ENCODE measurements at regions not wholly inside any gene's neighbourhood (a gene's known extent, or its start where the extent isn't known, plus 50 kb on each side); places are given as distances from the start of the nearest gene placed in this dataset.

DNA sequence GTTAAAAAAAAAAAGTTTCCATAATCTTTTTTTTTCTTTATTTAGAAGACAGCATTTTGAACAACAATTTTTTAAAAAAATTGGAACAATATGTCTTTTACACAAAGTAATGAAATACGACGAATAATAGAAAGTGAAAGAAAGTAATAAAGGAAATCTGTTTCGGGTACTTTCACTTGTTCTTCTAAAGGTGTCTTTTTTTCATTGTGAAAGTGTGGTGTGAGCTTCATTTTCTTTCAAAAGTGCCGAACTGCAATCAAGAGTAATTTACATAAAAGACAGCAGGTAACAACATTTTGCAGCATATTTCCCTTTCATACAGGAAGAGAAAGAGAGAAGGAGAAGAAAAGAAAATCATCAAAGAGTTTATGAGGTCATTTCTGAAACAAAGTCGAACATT is 159.7 kb upstream of the CDH12 start:
- TF ChIP-seq CTCF (conservative IDR thresholded peaks at IDR 0.05; ENCODE audit: low read depth, low read length), result no peak
- TF ChIP-seq EZH2 (IDR thresholded peaks at IDR 0.05; ENCODE audit: low read length, unreplicated experiment), result no peak
- no peak for TF ChIP-seq EZH2phosphoT487 (IDR thresholded peaks at IDR 0.05; ENCODE audit: borderline replicate concordance, low read length)

Data from PC-3 (cell line).